ENCODE measurements at regions not wholly inside any gene's neighbourhood (a gene's known extent, or its start where the extent isn't known, plus 50 kb on each side); places are given as distances from the start of the nearest gene placed in this dataset.

DNA sequence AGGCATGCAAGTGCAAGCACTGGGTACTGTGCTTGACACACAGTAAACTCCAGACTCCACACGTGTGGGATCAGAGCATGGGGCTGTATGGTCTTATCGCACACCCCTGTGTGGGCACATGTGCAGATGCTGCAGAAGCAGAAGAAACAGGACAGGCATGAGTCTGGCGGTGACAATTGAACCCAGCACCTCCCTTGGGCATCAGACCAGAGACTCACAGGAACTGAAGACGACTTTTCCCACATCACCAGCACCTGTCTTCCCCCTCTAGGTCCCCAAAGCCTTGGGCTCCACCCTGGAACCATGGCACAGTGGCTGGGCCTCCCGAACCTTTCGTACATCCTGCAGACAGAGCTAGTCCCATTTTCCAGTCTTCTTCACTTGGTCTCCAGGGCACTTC, 126.4 kb upstream of the CDH5 start:
- TF ChIP-seq, protein P1, sequence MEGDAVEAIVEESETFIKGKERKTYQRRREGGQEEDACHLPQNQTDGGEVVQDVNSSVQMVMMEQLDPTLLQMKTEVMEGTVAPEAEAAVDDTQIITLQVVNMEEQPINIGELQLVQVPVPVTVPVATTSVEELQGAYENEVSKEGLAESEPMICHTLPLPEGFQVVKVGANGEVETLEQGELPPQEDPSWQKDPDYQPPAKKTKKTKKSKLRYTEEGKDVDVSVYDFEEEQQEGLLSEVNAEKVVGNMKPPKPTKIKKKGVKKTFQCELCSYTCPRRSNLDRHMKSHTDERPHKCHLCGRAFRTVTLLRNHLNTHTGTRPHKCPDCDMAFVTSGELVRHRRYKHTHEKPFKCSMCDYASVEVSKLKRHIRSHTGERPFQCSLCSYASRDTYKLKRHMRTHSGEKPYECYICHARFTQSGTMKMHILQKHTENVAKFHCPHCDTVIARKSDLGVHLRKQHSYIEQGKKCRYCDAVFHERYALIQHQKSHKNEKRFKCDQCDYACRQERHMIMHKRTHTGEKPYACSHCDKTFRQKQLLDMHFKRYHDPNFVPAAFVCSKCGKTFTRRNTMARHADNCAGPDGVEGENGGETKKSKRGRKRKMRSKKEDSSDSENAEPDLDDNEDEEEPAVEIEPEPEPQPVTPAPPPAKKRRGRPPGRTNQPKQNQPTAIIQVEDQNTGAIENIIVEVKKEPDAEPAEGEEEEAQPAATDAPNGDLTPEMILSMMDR (IDR thresholded peaks at IDR 0.05; ENCODE audit: low read depth, low read length, poor library complexity, severe bottlenecking) = no peak
- TF ChIP-seq EZH2phosphoT487 (IDR thresholded peaks at IDR 0.05; ENCODE audit: borderline replicate concordance, low read length) = no peak

All from DOHH2 (cell line).